K562 (cell line): ENCODE measurements at regions not wholly inside any gene's neighbourhood (a gene's known extent, or its start where the extent isn't known, plus 50 kb on each side); places are given as distances from the start of the nearest gene placed in this dataset.

ENCODE experiments used
- BRCA1 ChIP-seq, 2 experiments: fragments of 450-650 bp in 1 of 2; sonication (generic) in 1 of 2; formaldehyde crosslinking in 1 of 2; IDR thresholded peaks; 2 replicates each; pipeline versions ENCODE4 v1.5.0 to v1.6.1; 2017 to 2020; ENCODE audit warnings: mild to moderate bottlenecking in 1 of 2, missing genetic modification reagents in 1 of 2
- FOS ChIP-seq: IDR thresholded peaks from 3 replicates; pipeline ENCODE4 v1.6.1; 2011; ENCODE audit not compliant: insufficient read length; ENCODE audit errors: extremely low read depth
- ZNF561 ChIP-seq: fragments of 450-650 bp; formaldehyde crosslinking; conservative IDR thresholded peaks from 2 replicates; pipeline ENCODE4 v1.4.0; 2020; ENCODE audit warnings: mild to moderate bottlenecking, moderate library complexity
- TF ChIP-seq, protein P1 (sequence below): IDR thresholded peaks from 2 replicates; pipeline ENCODE4 v1.6.1; 2014; ENCODE audit warnings: antibody characterized with exemption
- TF ChIP-seq, protein P2 (sequence below): sonication (generic); formaldehyde crosslinking; IDR thresholded peaks from 2 replicates; pipeline ENCODE4 v1.8.0; 2022; ENCODE audit warnings: mild to moderate bottlenecking, missing genetic modification reagents
- TF ChIP-seq, protein P3 (sequence below): fragments of 250-450 bp; sonication (Bioruptor Pico); IDR thresholded peaks from 2 replicates; pipeline ENCODE4 v1.5.0; 2020; ENCODE audit warnings: mild to moderate bottlenecking
- TF ChIP-seq, protein P4 (sequence below), 2 experiments: fragments of 450-650 bp; conservative IDR thresholded peaks; 2 replicates each; pipeline ENCODE4 v1.6.1; 2017; ENCODE audit warnings: mild to moderate bottlenecking in 2 of 2, moderate library complexity in 2 of 2

DNA sequence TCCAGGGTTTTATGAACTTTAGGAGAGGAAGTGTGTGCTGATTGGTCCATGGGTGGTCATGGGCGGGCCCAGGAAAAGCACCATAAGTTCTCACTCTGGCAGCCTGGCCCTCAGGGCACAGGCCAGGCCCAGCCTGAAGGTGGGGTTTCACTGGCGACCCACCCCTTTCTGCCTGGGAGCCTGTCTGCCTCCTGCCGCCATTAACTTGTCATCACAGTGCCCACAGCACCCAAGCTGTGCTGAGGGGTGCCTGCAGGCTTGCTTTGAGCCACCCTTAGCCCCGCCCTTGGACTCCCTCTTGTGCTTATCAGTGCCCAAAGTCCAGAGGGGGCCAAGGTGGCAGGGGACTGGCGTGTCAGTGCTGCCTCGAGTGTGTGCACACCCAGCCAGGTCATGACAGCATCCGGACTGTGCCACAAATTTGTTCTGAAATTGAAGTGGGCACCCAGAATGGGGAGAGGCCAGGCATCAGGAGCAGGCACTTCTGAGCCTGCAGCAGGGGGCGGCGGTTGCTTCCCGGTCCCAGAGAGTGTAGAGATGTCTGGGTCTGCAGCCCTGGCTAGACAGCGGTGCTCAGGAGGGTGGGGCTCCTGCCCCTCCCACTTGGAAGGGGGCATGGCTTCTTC lies 455.6 kb downstream of the TMA16 start (continued):
- TF ChIP-seq, protein P1, sequence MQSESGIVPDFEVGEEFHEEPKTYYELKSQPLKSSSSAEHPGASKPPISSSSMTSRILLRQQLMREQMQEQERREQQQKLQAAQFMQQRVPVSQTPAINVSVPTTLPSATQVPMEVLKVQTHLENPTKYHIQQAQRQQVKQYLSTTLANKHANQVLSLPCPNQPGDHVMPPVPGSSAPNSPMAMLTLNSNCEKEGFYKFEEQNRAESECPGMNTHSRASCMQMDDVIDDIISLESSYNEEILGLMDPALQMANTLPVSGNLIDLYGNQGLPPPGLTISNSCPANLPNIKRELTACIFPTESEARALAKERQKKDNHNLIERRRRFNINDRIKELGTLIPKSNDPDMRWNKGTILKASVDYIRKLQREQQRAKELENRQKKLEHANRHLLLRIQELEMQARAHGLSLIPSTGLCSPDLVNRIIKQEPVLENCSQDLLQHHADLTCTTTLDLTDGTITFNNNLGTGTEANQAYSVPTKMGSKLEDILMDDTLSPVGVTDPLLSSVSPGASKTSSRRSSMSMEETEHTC, result no peak
- TF ChIP-seq ZNF561 (no peak), BRCA1 (IDR thresholded peaks at IDR 0.05) (no peak), BRCA1 (CRISPR knock-in tag; IDR thresholded peaks at IDR 0.05) (no peak), FOS (no peak)
- TF ChIP-seq, protein P2, sequence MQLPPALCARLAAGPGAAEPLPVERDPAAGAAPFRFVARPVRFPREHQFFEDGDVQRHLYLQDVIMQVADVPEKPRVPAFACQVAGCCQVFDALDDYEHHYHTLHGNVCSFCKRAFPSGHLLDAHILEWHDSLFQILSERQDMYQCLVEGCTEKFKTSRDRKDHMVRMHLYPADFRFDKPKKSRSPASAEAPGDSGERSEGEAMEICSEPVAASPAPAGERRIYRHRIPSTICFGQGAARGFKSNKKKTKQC (CRISPR knock-in tag), result no peak
- TF ChIP-seq, protein P3, sequence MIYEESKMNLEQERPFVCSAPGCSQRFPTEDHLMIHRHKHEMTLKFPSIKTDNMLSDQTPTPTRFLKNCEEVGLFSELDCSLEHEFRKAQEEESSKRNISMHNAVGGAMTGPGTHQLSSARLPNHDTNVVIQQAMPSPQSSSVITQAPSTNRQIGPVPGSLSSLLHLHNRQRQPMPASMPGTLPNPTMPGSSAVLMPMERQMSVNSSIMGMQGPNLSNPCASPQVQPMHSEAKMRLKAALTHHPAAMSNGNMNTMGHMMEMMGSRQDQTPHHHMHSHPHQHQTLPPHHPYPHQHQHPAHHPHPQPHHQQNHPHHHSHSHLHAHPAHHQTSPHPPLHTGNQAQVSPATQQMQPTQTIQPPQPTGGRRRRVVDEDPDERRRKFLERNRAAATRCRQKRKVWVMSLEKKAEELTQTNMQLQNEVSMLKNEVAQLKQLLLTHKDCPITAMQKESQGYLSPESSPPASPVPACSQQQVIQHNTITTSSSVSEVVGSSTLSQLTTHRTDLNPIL, result no peak
- TF ChIP-seq, protein P4, sequence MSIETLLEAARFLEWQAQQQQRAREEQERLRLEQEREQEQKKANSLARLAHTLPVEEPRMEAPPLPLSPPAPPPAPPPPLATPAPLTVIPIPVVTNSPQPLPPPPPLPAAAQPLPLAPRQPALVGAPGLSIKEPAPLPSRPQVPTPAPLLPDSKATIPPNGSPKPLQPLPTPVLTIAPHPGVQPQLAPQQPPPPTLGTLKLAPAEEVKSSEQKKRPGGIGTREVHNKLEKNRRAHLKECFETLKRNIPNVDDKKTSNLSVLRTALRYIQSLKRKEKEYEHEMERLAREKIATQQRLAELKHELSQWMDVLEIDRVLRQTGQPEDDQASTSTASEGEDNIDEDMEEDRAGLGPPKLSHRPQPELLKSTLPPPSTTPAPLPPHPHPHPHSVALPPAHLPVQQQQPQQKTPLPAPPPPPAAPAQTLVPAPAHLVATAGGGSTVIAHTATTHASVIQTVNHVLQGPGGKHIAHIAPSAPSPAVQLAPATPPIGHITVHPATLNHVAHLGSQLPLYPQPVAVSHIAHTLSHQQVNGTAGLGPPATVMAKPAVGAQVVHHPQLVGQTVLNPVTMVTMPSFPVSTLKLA (conservative IDR thresholded peaks at IDR 0.05), result no peak
